IMR-90 (cell line): ENCODE measurements at regions not wholly inside any gene's neighbourhood (a gene's known extent, or its start where the extent isn't known, plus 50 kb on each side); places are given as distances from the start of the nearest gene placed in this dataset.

ENCODE experiments used
- ATAC-seq: fragments of 200-7000 bp; cut with Tn5 transposase; 2 replicates; pipeline ENCODE4 v1.9.1; 2020; ENCODE audit warnings: low read depth, mild to moderate bottlenecking, moderate library complexity
- BruUV-seq: library from RNA; stranded (reverse); fragments of 400-500 nt; replicated peaks from 2 replicates; lab custom pipeline; 2021; lab: Mats Ljungman, UMichigan
- CTCF ChIA-PET: fragments of 300-600 bp; formaldehyde crosslinking; extraction: SDS; loops from one replicate; lab custom pipeline; 2021; ENCODE audit warnings: antibody characterized with exemption; lab: Yijun Ruan, JAX
- POLR2A ChIA-PET: fragments of 300-600 bp; sonication (Branson Sonifier 250); formaldehyde crosslinking; loops from one replicate; lab custom pipeline; 2022; ENCODE audit warnings: antibody characterized with exemption; ENCODE audit not compliant: unreplicated experiment; lab: Charles Lee
- DNase-seq: peaks from one replicate; pipeline ENCODE4 v3.0.0; 2013
- H2AFZ ChIP-seq: replicated peaks from 2 replicates; pipeline ENCODE3; 2013; ENCODE audit warnings: low read length, mild to moderate bottlenecking; ENCODE audit not compliant: poor library complexity
- H2AK5ac ChIP-seq: 2 replicates; pipeline ENCODE4 v1.6.1; 2013; ENCODE audit warnings: low read depth, low read length, inconsistent platforms
- H2AK9ac ChIP-seq: replicated peaks from 2 replicates; pipeline ENCODE3; 2013; ENCODE audit warnings: mild to moderate bottlenecking, low read depth, low read length, moderate library complexity; ENCODE audit not compliant: poor library complexity
- H2BK120ac ChIP-seq: 2 replicates; pipeline ENCODE4 v1.6.1; 2013; ENCODE audit warnings: low read depth, low read length, inconsistent platforms
- H2BK15ac ChIP-seq: 3 replicates; pipeline ENCODE4 v1.6.1; 2013; ENCODE audit warnings: low read depth, low read length, inconsistent platforms
- H2BK20ac ChIP-seq: 2 replicates; pipeline ENCODE4 v1.6.1; 2013; ENCODE audit warnings: low read depth, mild to moderate bottlenecking, inconsistent platforms, low read length, moderate library complexity
- H2BK5ac ChIP-seq: 2 replicates; pipeline ENCODE4 v1.6.1; 2013; ENCODE audit warnings: mild to moderate bottlenecking, low read depth, low read length, inconsistent platforms; ENCODE audit not compliant: poor library complexity, severe bottlenecking
- H3K14ac ChIP-seq: replicated peaks from 2 replicates; pipeline ENCODE4 v1.6.1; 2013; ENCODE audit warnings: low read depth, low read length, inconsistent platforms
- H3K18ac ChIP-seq: 2 replicates; pipeline ENCODE4 v1.6.1; 2013; ENCODE audit warnings: low read depth, low read length, control low read depth
- H3K23ac ChIP-seq: 2 replicates; pipeline ENCODE4 v1.6.1; 2013; ENCODE audit warnings: low read depth, low read length, inconsistent platforms
- H3K27ac ChIP-seq: 2 replicates; pipeline ENCODE4 v1.5.1; 2013; ENCODE audit warnings: mild to moderate bottlenecking, control low read depth, low read length; ENCODE audit not compliant: insufficient read depth
- H3K27me3 ChIP-seq: 2 replicates; pipeline ENCODE4 v1.6.1; 2013; ENCODE audit warnings: low read length; ENCODE audit not compliant: control insufficient read depth, insufficient read depth
- H3K36me3 ChIP-seq: 2 replicates; pipeline ENCODE4 v1.6.1; 2013; ENCODE audit warnings: low read length, mixed read lengths; ENCODE audit not compliant: control insufficient read depth, insufficient read depth
- H3K4ac ChIP-seq: 2 replicates; pipeline ENCODE4 v1.6.1; 2013; ENCODE audit warnings: low read depth, low read length, inconsistent platforms
- H3K4me1 ChIP-seq: 2 replicates; pipeline ENCODE4 v1.6.1; 2013; ENCODE audit warnings: low read length, mixed read lengths; ENCODE audit not compliant: control insufficient read depth, insufficient read depth
- H3K4me2 ChIP-seq: 2 replicates; pipeline ENCODE4 v1.6.1; 2013; ENCODE audit warnings: low read depth, mild to moderate bottlenecking, control low read depth, low read length, moderate library complexity
- H3K4me3 ChIP-seq: 2 replicates; pipeline ENCODE4 v1.5.1; 2013; ENCODE audit warnings: low read depth, mild to moderate bottlenecking, control low read depth, low read length, moderate library complexity; ENCODE audit not compliant: insufficient read depth
- H3K56ac ChIP-seq: 2 replicates; pipeline ENCODE4 v1.6.1; 2013; ENCODE audit warnings: low read length, inconsistent platforms; ENCODE audit not compliant: insufficient read depth; ENCODE audit errors: extremely low read depth
- H3K79me1 ChIP-seq, 2 experiments: 2 replicates each; pipeline ENCODE4 v1.6.1; 2013; ENCODE audit warnings: low read length in 2 of 2, inconsistent platforms in 1 of 2, low read depth in 1 of 2
- H3K9ac ChIP-seq: 2 replicates; pipeline ENCODE4 v1.6.1; 2013; ENCODE audit warnings: low read depth, low read length, control low read depth
- H3K9me1 ChIP-seq: 2 replicates; pipeline ENCODE4 v1.6.1; 2013; ENCODE audit warnings: low read length, inconsistent platforms; ENCODE audit not compliant: insufficient read depth
- H3K9me3 ChIP-seq: 2 replicates; pipeline ENCODE4 v1.6.1; 2013; ENCODE audit warnings: low read length; ENCODE audit not compliant: control insufficient read depth, insufficient read depth
- H4K20me1 ChIP-seq: 2 replicates; pipeline ENCODE4 v1.6.1; 2013; ENCODE audit warnings: low read length, inconsistent platforms; ENCODE audit not compliant: insufficient read depth
- H4K5ac ChIP-seq: 2 replicates; pipeline ENCODE4 v1.6.1; 2013; ENCODE audit warnings: mild to moderate bottlenecking, low read depth, low read length, control low read depth
- H4K8ac ChIP-seq, 2 experiments: 2 replicates each; pipeline ENCODE4 v1.6.1; 2013; ENCODE audit warnings: low read depth in 2 of 2, low read length in 2 of 2, control low read depth in 1 of 2, inconsistent platforms in 1 of 2
- H4K91ac ChIP-seq: 2 replicates; pipeline ENCODE4 v1.6.1; 2013; ENCODE audit warnings: low read depth, low read length, inconsistent platforms; ENCODE audit not compliant: insufficient read depth
- CTCF ChIP-seq: conservative IDR thresholded peaks from 2 replicates; pipeline ENCODE4 v1.5.1; 2012; ENCODE audit warnings: mild to moderate bottlenecking, low read depth, low read length, improper control_type of control experiment
- WGBS, 2 experiments: methylation state at CpG; one replicate each; pipeline versions ENCODE4 v1.1.5 to v1.1.7; 2013; ENCODE audit warnings: missing lambda C conversion rate in 2 of 2; ENCODE audit not compliant: insufficient read length in 1 of 2; ENCODE audit errors: extremely low coverage in 2 of 2; 5-methylcytosine and 5-hydroxymethylcytosine counted together
- dilution Hi-C: fragments of 300-500 bp; cut with HindIII; formaldehyde crosslinking; loops from one replicate; pipeline ENCODE4 v1.14.3; 2018; ENCODE audit warnings: low sequenced_read_pairs; ENCODE audit not compliant: unreplicated experiment
- in situ Hi-C: fragments of 300-500 bp; cut with MboI; formaldehyde crosslinking; loops from 3 replicates; pipeline ENCODE4 v1.14.3; 2019; ENCODE audit warnings: low sequenced_read_pairs, inconsistent platforms, mixed read lengths
- intact Hi-C: fragments of 100-400 bp; cut with micrococcal nuclease; formaldehyde crosslinking; loops from 2 replicates; pipeline ENCODE4 v1.10.0; 2022
- TF ChIP-seq, protein P1 (sequence below): fragments of 150-350 bp; IDR thresholded peaks from 2 replicates; pipeline ENCODE4 v1.6.1; 2016; ENCODE audit warnings: low read depth, mild to moderate bottlenecking, low read length, moderate library complexity, borderline replicate concordance

DNA sequence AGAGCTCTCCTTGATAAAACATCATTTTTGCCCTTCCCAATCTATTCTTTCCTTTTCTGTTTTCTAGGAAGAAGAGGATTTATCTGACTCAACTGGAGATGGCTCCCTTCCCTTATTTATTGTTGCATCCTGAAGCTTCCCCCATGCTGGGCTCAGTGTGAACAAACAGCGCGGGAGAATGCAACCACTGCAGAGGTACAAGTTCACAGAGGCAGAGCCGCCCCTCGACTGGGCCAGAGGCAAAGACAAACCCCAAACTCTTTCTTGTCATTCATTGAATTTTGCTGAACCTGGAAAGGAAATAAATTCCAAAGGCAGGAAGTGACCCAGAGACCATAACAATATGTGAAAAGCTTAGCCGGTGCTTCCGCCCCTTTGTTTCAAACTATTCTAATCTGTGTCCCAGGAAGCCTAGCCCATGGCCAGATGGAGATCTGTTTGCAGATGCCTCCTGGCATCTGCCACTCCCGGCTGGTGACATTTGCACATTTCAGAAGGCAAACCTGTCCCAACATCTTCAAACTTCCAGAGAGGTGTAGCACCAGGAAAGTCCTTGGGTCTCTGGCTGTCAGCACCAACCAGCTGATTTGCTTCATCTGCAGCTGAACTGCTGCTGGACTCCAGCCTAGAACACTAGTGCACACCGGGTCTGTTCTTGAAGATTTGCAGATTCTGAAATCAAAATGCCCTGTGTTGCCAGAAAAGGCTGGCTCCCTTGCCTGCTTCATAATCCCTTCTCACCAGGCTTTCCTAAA is 79.4 kb upstream of the MAP4K3 start:
- Histone ChIP-seq H3K18ac (no peak overlapping the region), H2BK5ac (peak overlapping the region; percentile 4), H4K20me1 (no peaks in the 10 kb centered on the region), H3K9ac (no peak overlapping the region), H2AK9ac (no peak overlapping the region), H3K4ac (peak overlapping the region; percentile 69), H3K9me3 (peaks cover under 1% of the 10 kb centered on the region), H3K9me1 (peaks cover 22% of the 10 kb centered on the region), H3K36me3 (no peaks in the 10 kb centered on the region; the same call in 1 of the 2 replicates), H3K27me3 (no peaks in the 10 kb centered on the region), H3K4me3 (no peak overlapping the region), H4K8ac (peak overlapping the region; percentile 37 to 56; a peak in 3 of 4 replicates), H3K4me2 (no peak overlapping the region), H2BK120ac (peak overlapping the region; percentile 65), H3K27ac (peak overlapping the region; percentile 2; the same call in 1 of the 2 replicates), H3K56ac (no peak overlapping the region), H3K4me1 (peaks cover 24% of the 10 kb centered on the region), H3K23ac (peak overlapping the region; percentile 21; the same call in 1 of the 2 replicates), H2AK5ac (peak overlapping the region; percentile 72), H2BK15ac (peak overlapping the region; percentile 84; the same call in 2 of the 3 replicates), H3K14ac (peak overlapping the region; percentile 31; the same call in 1 of the 2 replicates), H2AFZ (peak overlapping the region; percentile 78), H2BK20ac (peak overlapping the region; percentile 38; the same call in 1 of the 2 replicates), H3K79me1 (peaks cover 0 to 19% of the 10 kb centered on the region in 2 experiments; a peak in 2 of 4 replicates), H4K91ac (peak overlapping the region; percentile 36), H4K5ac (no peak overlapping the region)
- intact Hi-C loops (no loop called here), in situ Hi-C loops (loop anchor here (5.0 kb wide), 1 partner anchor 181 kb away; no protein-coding TSS in a partner anchor), dilution Hi-C loops (no loop called here)
- BruUV-seq: no TSS peak
- DNase-seq (peak; percentile 58), ATAC-seq (peak; percentile 7; the same call in 1 of the 2 replicates)
- TF ChIP-seq, protein P1, sequence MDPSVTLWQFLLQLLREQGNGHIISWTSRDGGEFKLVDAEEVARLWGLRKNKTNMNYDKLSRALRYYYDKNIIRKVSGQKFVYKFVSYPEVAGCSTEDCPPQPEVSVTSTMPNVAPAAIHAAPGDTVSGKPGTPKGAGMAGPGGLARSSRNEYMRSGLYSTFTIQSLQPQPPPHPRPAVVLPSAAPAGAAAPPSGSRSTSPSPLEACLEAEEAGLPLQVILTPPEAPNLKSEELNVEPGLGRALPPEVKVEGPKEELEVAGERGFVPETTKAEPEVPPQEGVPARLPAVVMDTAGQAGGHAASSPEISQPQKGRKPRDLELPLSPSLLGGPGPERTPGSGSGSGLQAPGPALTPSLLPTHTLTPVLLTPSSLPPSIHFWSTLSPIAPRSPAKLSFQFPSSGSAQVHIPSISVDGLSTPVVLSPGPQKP: no peak
- peak; percentile 12; the same call in 1 of the 2 replicates for TF ChIP-seq CTCF
- CTCF ChIA-PET: interaction anchor here (0.6 to 1.3 kb wide), 3 partner anchors 78 to 214 kb away, joined by 3 to 5 read pairs (median 3); no protein-coding TSS in a partner anchor
- POLR2A ChIA-PET: no interaction called here
- WGBS, 2 experiments: 73% methylated on average over 3 of the region's 8 CpGs; no CpG with 5 or more reads in 1 of the 2 experiments
